Hepatocyte (in vitro differentiated cells): ENCODE measurements at regions not wholly inside any gene's neighbourhood (a gene's known extent, or its start where the extent isn't known, plus 50 kb on each side); places are given as distances from the start of the nearest gene placed in this dataset.

Experiments used
- DNase-seq: peaks from one replicate; pipeline ENCODE4 v3.0.0-alpha.2; 2016; ENCODE audit warnings: low spot score
- H2AFZ ChIP-seq: fragments of 200-600 bp; sonication (generic); 2 replicates; pipeline ENCODE4 v1.6.0; 2016; ENCODE audit warnings: antibody characterized with exemption, mild to moderate bottlenecking
- H3K27ac ChIP-seq: fragments of 200-600 bp; sonication (generic); 2 replicates; pipeline ENCODE4 v1.5.1; 2016; ENCODE audit warnings: mild to moderate bottlenecking
- H3K27me3 ChIP-seq: fragments of 200-600 bp; sonication (generic); 2 replicates; pipeline ENCODE4 v1.6.1; 2016
- H3K36me3 ChIP-seq: fragments of 200-600 bp; sonication (generic); replicated peaks from 2 replicates; pipeline ENCODE4 v1.5.1; 2016; ENCODE audit warnings: low read depth; ENCODE audit not compliant: insufficient read depth
- H3K4me1 ChIP-seq: fragments of 200-600 bp; sonication (generic); 2 replicates; pipeline ENCODE4 v1.5.1; 2016; ENCODE audit warnings: mild to moderate bottlenecking, moderate library complexity; ENCODE audit not compliant: insufficient read depth
- H3K4me2 ChIP-seq: fragments of 200-600 bp; sonication (generic); 2 replicates; pipeline ENCODE4 v1.6.0; 2016
- H3K4me3 ChIP-seq: fragments of 200-600 bp; sonication (generic); 2 replicates; pipeline ENCODE4 v1.5.1; 2016; ENCODE audit warnings: mild to moderate bottlenecking
- H3K79me2 ChIP-seq: fragments of 200-600 bp; sonication (generic); 2 replicates; pipeline ENCODE4 v1.6.0; 2017; ENCODE audit warnings: mild to moderate bottlenecking
- H3K9me2 ChIP-seq: fragments of 200-600 bp; sonication (generic); replicated peaks from 2 replicates; pipeline ENCODE4 v1.6.0; 2017; ENCODE audit warnings: mild to moderate bottlenecking; ENCODE audit not compliant: insufficient read depth
- H3K9me3 ChIP-seq: fragments of 200-600 bp; sonication (generic); 2 replicates; pipeline ENCODE4 v1.5.1; 2016; ENCODE audit warnings: low read depth, mild to moderate bottlenecking
- H4K20me1 ChIP-seq: fragments of 200-600 bp; sonication (generic); 2 replicates; pipeline ENCODE4 v1.6.0; 2016; ENCODE audit warnings: mild to moderate bottlenecking; ENCODE audit not compliant: insufficient read depth, poor library complexity, severe bottlenecking
- CTCF ChIP-seq: fragments of 200-600 bp; sonication (generic); IDR thresholded peaks from 2 replicates; pipeline ENCODE4 v1.5.1; 2016; ENCODE audit warnings: antibody characterized with exemption, mild to moderate bottlenecking; ENCODE audit not compliant: poor library complexity
- EZH2 ChIP-seq: fragments of 200-600 bp; sonication (generic); IDR thresholded peaks from 2 replicates; pipeline ENCODE4 v1.6.1; 2016; ENCODE audit warnings: antibody characterized with exemption, mild to moderate bottlenecking, borderline replicate concordance
- EZH2phosphoT487 ChIP-seq: fragments of 200-600 bp; sonication (generic); IDR thresholded peaks from one replicate; pipeline ENCODE4 v1.6.1; 2018; ENCODE audit warnings: antibody characterized with exemption, mild to moderate bottlenecking, low read depth, moderate library complexity; ENCODE audit not compliant: unreplicated experiment, severe bottlenecking
- WGBS: methylation state at CpG from one replicate; pipeline ENCODE4 v1.1.6; 2016; ENCODE audit warnings: low lambda C conversion rate; ENCODE audit errors: missing lambda C conversion rate; 5-methylcytosine and 5-hydroxymethylcytosine counted together

- H4K20me1 ChIP-seq = no peaks in the 10 kb centered on the region
- TF ChIP-seq EZH2 (no peak), CTCF (no peak), EZH2phosphoT487 (no peak)
- no peak overlapping the region for H3K4me3 ChIP-seq
- no peaks in the 10 kb centered on the region for H3K9me2 ChIP-seq
- no peak overlapping the region for H3K27ac ChIP-seq
- no peaks in the 10 kb centered on the region for H3K79me2 ChIP-seq
- no peak overlapping the region for H2AFZ ChIP-seq
- 89% methylated on average over 3 of the region's 3 CpGs for WGBS
- no peaks in the 10 kb centered on the region for H3K36me3 ChIP-seq
- no peaks in the 10 kb centered on the region for H3K4me1 ChIP-seq
- H3K27me3 ChIP-seq = no peaks in the 10 kb centered on the region
- no peaks in the 10 kb centered on the region for H3K9me3 ChIP-seq
- no peak for DNase-seq
- H3K4me2 ChIP-seq = no peak overlapping the region
Observed at GRCh38 chr5:3011764-3012017, 260.2 kb upstream of the IRX2 start.

- TF ChIP-seq EZH2phosphoT487 (no peak), CTCF (no peak), EZH2 (no peak)
- H3K9me3 ChIP-seq = no peaks in the 10 kb centered on the region
- no peak for DNase-seq
- 92% methylated on average over 9 of the region's 9 CpGs for WGBS
- H3K4me3 ChIP-seq = no peak overlapping the region
- H2AFZ ChIP-seq = no peak overlapping the region
- H3K4me1 ChIP-seq = no peaks in the 10 kb centered on the region
- H3K79me2 ChIP-seq = no peaks in the 10 kb centered on the region
- no peak overlapping the region for H3K4me2 ChIP-seq
- H3K9me2 ChIP-seq = no peaks in the 10 kb centered on the region
- no peaks in the 10 kb centered on the region for H4K20me1 ChIP-seq
- no peaks in the 10 kb centered on the region for H3K36me3 ChIP-seq
- H3K27me3 ChIP-seq = no peaks in the 10 kb centered on the region
- no peak overlapping the region for H3K27ac ChIP-seq
Observed at GRCh38 chr5:3010953-3011763, 259.7 kb upstream of the IRX2 start.

GRCh38 chr5:3010301-3010952 is 258.9 kb upstream of the IRX2 start:
- H2AFZ ChIP-seq = no peak overlapping the region
- H3K4me1 ChIP-seq = no peaks in the 10 kb centered on the region
- H3K9me3 ChIP-seq = no peaks in the 10 kb centered on the region
- H3K36me3 ChIP-seq = no peaks in the 10 kb centered on the region
- H3K9me2 ChIP-seq = no peaks in the 10 kb centered on the region
- TF ChIP-seq CTCF = no peak
- TF ChIP-seq EZH2 = no peak
- TF ChIP-seq EZH2phosphoT487 = no peak
- no peaks in the 10 kb centered on the region for H4K20me1 ChIP-seq
- no peak overlapping the region for H3K4me3 ChIP-seq
- 73% methylated on average over 9 of the region's 9 CpGs for WGBS
- no peak for DNase-seq
- H3K4me2 ChIP-seq = no peak overlapping the region
- no peak overlapping the region for H3K27ac ChIP-seq
- no peaks in the 10 kb centered on the region for H3K27me3 ChIP-seq
- no peaks in the 10 kb centered on the region for H3K79me2 ChIP-seq
